HEK293 (cell line): ENCODE measurements at regions not wholly inside any gene's neighbourhood (a gene's known extent, or its start where the extent isn't known, plus 50 kb on each side); places are given as distances from the start of the nearest gene placed in this dataset.

Experiments used
- CTCF ChIA-PET: fragments of 350-600 bp; formaldehyde crosslinking; extraction: SDS; loops from one replicate; lab custom pipeline; 2021; ENCODE audit warnings: antibody characterized with exemption; lab: Yijun Ruan, JAX
- POLR2A ChIA-PET: fragments of 300-600 bp; formaldehyde crosslinking; extraction: SDS; loops from one replicate; lab custom pipeline; 2020; ENCODE audit warnings: antibody characterized with exemption, inconsistent platforms; lab: Yijun Ruan, JAX
- H3K27ac ChIP-seq: fragments of 200-500 bp; sonication (Bioruptor generic); 2 replicates; pipeline ENCODE4 v1.5.1; 2014; ENCODE audit warnings: low read depth, low read length, control low read depth, inconsistent platforms; ENCODE audit errors: extremely low read depth
- H3K36me3 ChIP-seq, 2 experiments: fragments of 200-500 bp in 1 of 2; sonication (Bioruptor generic) in 1 of 2; 1 replicate in 1 of 2; 2 replicates in 1 of 2; pipeline ENCODE4 v1.5.1; 2014 to 2017; ENCODE audit warnings: inconsistent platforms in 2 of 2, low read length in 2 of 2; ENCODE audit not compliant: control insufficient read depth in 2 of 2, insufficient read depth in 1 of 2
- H3K4me1 ChIP-seq: fragments of 200-500 bp; sonication (Bioruptor generic); 2 replicates; pipeline ENCODE4 v1.5.1; 2014; ENCODE audit warnings: mild to moderate bottlenecking, low read length, inconsistent platforms; ENCODE audit not compliant: control insufficient read depth, insufficient read depth
- H3K4me3 ChIP-seq: 2 replicates; pipeline ENCODE4 v1.5.1; 2011; ENCODE audit warnings: low read depth, mild to moderate bottlenecking, control low read depth, low read length, moderate library complexity
- H3K9me3 ChIP-seq: fragments of 200-500 bp; sonication (Bioruptor generic); 2 replicates; pipeline ENCODE4 v1.5.1; 2014; ENCODE audit warnings: low read depth, low read length, inconsistent platforms; ENCODE audit not compliant: control insufficient read depth, insufficient read depth
- KLF1 ChIP-seq: fragments of 450-650 bp; formaldehyde crosslinking; IDR thresholded peaks from 2 replicates; pipeline ENCODE4 v1.5.1; 2016; ENCODE audit warnings: missing biosample characterization, missing genetic modification characterization
- RBAK ChIP-seq: fragments of 450-650 bp; formaldehyde crosslinking; IDR thresholded peaks from 2 replicates; pipeline ENCODE4 v1.5.1; 2016; ENCODE audit warnings: missing biosample characterization, missing genetic modification characterization
- ZEB2 ChIP-seq: fragments of 450-650 bp; formaldehyde crosslinking; IDR thresholded peaks from 2 replicates; pipeline ENCODE4 v1.5.1; 2016; ENCODE audit warnings: missing biosample characterization, missing genetic modification characterization
- ZIC2 ChIP-seq: fragments of 450-650 bp; formaldehyde crosslinking; IDR thresholded peaks from 2 replicates; pipeline ENCODE4 v1.5.1; 2016; ENCODE audit warnings: missing biosample characterization, missing genetic modification characterization
- ZNF211 ChIP-seq: fragments of 450-650 bp; formaldehyde crosslinking; IDR thresholded peaks from 2 replicates; pipeline ENCODE4 v1.5.1; 2016; ENCODE audit warnings: low read depth, missing biosample characterization, missing genetic modification characterization
- ZNF221 ChIP-seq: fragments of 450-650 bp; formaldehyde crosslinking; IDR thresholded peaks from 2 replicates; pipeline ENCODE4 v1.5.1; 2017; ENCODE audit warnings: missing biosample characterization, missing genetic modification characterization, borderline replicate concordance
- ZNF223 ChIP-seq: fragments of 450-650 bp; formaldehyde crosslinking; IDR thresholded peaks from 2 replicates; pipeline ENCODE4 v1.5.1; 2016; ENCODE audit warnings: missing biosample characterization, missing genetic modification characterization
- ZNF248 ChIP-seq: fragments of 450-650 bp; formaldehyde crosslinking; IDR thresholded peaks from 2 replicates; pipeline ENCODE4 v1.5.1; 2017; ENCODE audit warnings: missing biosample characterization, missing genetic modification characterization
- ZNF311 ChIP-seq: fragments of 450-650 bp; formaldehyde crosslinking; IDR thresholded peaks from 2 replicates; pipeline ENCODE4 v1.5.1; 2017; ENCODE audit warnings: missing biosample characterization, missing genetic modification characterization, borderline replicate concordance
- ZNF473 ChIP-seq: fragments of 450-650 bp; formaldehyde crosslinking; IDR thresholded peaks from 2 replicates; pipeline ENCODE4 v1.5.1; 2017; ENCODE audit warnings: missing biosample characterization, missing genetic modification characterization
- ZNF518A ChIP-seq: fragments of 450-650 bp; formaldehyde crosslinking; conservative IDR thresholded peaks from 2 replicates; pipeline ENCODE4 v1.5.1; 2016; ENCODE audit warnings: low read depth, missing biosample characterization, missing genetic modification characterization
- ZNF521 ChIP-seq: fragments of 450-650 bp; formaldehyde crosslinking; IDR thresholded peaks from 2 replicates; pipeline ENCODE4 v1.5.1; 2017; ENCODE audit warnings: missing biosample characterization, mild to moderate bottlenecking, missing genetic modification characterization
- ZNF549 ChIP-seq: fragments of 450-650 bp; IDR thresholded peaks from 2 replicates; pipeline ENCODE4 v1.5.1; 2018; ENCODE audit warnings: missing biosample characterization, missing genetic modification characterization, mild to moderate bottlenecking, inconsistent platforms, moderate library complexity
- ZNF585B ChIP-seq: fragments of 450-650 bp; formaldehyde crosslinking; IDR thresholded peaks from 2 replicates; pipeline ENCODE4 v1.5.1; 2016; ENCODE audit warnings: missing biosample characterization, missing genetic modification characterization
- ZNF610 ChIP-seq: fragments of 450-650 bp; formaldehyde crosslinking; IDR thresholded peaks from 2 replicates; pipeline ENCODE4 v1.5.1; 2016; ENCODE audit warnings: missing biosample characterization, missing genetic modification characterization, borderline replicate concordance
- ZNF677 ChIP-seq: fragments of 450-650 bp; IDR thresholded peaks from 2 replicates; pipeline ENCODE4 v1.5.0; 2018; ENCODE audit warnings: missing biosample characterization, mild to moderate bottlenecking, missing genetic modification characterization, moderate library complexity
- ZNF792 ChIP-seq: fragments of 450-650 bp; formaldehyde crosslinking; IDR thresholded peaks from 2 replicates; pipeline ENCODE4 v1.5.1; 2016; ENCODE audit warnings: missing biosample characterization, missing genetic modification characterization
- ZNF830 ChIP-seq: fragments of 450-650 bp; IDR thresholded peaks from 2 replicates; pipeline ENCODE4 v1.5.0; 2018; ENCODE audit warnings: missing biosample characterization, missing genetic modification characterization, low read depth, mild to moderate bottlenecking, moderate library complexity
- TF ChIP-seq, protein P1 (sequence below): fragments of 450-650 bp; formaldehyde crosslinking; IDR thresholded peaks from 2 replicates; pipeline ENCODE4; 2016; ENCODE audit warnings: missing biosample characterization, missing genetic modification characterization
- TF ChIP-seq, protein P2 (sequence below): fragments of 450-650 bp; formaldehyde crosslinking; IDR thresholded peaks from 2 replicates; pipeline ENCODE4 v1.5.1; 2017; ENCODE audit warnings: missing biosample characterization, missing genetic modification characterization
- TF ChIP-seq, protein P3 (sequence below): fragments of 450-650 bp; formaldehyde crosslinking; IDR thresholded peaks from 2 replicates; pipeline ENCODE4 v1.5.1; 2016; ENCODE audit warnings: missing biosample characterization, missing genetic modification characterization
- TF ChIP-seq, protein P4 (sequence below): fragments of 450-650 bp; formaldehyde crosslinking; IDR thresholded peaks from 2 replicates; pipeline ENCODE4 v1.5.1; 2016; ENCODE audit warnings: missing biosample characterization, missing genetic modification characterization, low read depth
- TF ChIP-seq, protein P5 (sequence below): fragments of 450-650 bp; formaldehyde crosslinking; IDR thresholded peaks from 2 replicates; pipeline ENCODE4 v1.5.1; 2016; ENCODE audit warnings: missing biosample characterization, missing genetic modification characterization

DNA sequence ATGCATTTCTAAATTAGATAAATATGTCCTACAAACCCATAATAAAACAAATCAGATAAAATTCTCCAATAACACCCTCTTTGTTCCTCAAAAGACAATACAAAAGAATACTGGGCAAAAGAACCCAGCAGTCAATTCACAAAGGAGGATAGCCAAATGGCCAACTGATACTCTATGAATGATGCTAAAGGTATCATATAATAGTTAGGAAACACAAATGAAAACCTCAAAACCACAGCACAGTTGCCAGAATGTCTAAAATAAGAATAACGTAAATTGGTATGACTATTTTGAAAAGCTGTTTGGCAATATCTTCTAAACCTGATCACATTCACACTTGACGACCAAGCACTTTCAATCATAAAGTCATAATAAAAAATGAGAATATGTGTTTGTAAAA lies 315.4 kb downstream of the CDH7 start:
- CTCF ChIA-PET, result interaction anchor here (0.6 to 0.7 kb wide), 2 partner anchors 129 to 1120 kb away, joined by 4 read pairs; no protein-coding TSS in a partner anchor
- H3K27ac ChIP-seq, result no peak overlapping the region
- no peak overlapping the region for H3K4me3 ChIP-seq
- POLR2A ChIA-PET, result no interaction called here
- H3K9me3 ChIP-seq, result no peaks in the 10 kb centered on the region
- no peaks in the 10 kb centered on the region for H3K36me3 ChIP-seq
- no peaks in the 10 kb centered on the region for H3K4me1 ChIP-seq
- TF ChIP-seq ZNF585B (tag by site-specific recombination), result no peak
- TF ChIP-seq KLF1 (tag by site-specific recombination), result no peak
- no peak for TF ChIP-seq ZNF211 (tag by site-specific recombination)
- TF ChIP-seq, protein P1, sequence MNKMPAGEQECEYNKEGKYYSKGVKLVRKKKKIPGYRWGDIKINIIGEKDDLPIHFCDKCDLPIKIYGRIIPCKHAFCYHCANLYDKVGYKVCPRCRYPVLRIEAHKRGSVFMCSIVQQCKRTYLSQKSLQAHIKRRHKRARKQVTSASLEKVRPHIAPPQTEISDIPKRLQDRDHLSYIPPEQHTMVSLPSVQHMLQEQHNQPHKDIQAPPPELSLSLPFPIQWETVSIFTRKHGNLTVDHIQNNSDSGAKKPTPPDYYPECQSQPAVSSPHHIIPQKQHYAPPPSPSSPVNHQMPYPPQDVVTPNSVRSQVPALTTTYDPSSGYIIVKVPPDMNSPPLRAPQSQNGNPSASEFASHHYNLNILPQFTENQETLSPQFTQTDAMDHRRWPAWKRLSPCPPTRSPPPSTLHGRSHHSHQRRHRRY (tag by site-specific recombination), result no peak
- no peak for TF ChIP-seq ZNF549
- TF ChIP-seq ZNF518A, result no peak
- TF ChIP-seq ZNF521, result no peak
- TF ChIP-seq RBAK (tag by site-specific recombination), result no peak
- TF ChIP-seq, protein P2, sequence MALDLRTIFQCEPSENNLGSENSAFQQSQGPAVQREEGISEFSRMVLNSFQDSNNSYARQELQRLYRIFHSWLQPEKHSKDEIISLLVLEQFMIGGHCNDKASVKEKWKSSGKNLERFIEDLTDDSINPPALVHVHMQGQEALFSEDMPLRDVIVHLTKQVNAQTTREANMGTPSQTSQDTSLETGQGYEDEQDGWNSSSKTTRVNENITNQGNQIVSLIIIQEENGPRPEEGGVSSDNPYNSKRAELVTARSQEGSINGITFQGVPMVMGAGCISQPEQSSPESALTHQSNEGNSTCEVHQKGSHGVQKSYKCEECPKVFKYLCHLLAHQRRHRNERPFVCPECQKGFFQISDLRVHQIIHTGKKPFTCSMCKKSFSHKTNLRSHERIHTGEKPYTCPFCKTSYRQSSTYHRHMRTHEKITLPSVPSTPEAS (tag by site-specific recombination), result no peak
- TF ChIP-seq, protein P3, sequence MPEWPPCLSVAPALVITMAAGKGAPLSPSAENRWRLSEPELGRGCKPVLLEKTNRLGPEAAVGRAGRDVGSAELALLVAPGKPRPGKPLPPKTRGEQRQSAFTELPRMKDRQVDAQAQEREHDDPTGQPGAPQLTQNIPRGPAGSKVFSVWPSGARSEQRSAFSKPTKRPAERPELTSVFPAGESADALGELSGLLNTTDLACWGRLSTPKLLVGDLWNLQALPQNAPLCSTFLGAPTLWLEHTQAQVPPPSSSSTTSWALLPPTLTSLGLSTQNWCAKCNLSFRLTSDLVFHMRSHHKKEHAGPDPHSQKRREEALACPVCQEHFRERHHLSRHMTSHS (tag by site-specific recombination), result no peak
- TF ChIP-seq ZNF610 (tag by site-specific recombination), result no peak
- TF ChIP-seq ZIC2 (tag by site-specific recombination), result no peak
- TF ChIP-seq, protein P4, sequence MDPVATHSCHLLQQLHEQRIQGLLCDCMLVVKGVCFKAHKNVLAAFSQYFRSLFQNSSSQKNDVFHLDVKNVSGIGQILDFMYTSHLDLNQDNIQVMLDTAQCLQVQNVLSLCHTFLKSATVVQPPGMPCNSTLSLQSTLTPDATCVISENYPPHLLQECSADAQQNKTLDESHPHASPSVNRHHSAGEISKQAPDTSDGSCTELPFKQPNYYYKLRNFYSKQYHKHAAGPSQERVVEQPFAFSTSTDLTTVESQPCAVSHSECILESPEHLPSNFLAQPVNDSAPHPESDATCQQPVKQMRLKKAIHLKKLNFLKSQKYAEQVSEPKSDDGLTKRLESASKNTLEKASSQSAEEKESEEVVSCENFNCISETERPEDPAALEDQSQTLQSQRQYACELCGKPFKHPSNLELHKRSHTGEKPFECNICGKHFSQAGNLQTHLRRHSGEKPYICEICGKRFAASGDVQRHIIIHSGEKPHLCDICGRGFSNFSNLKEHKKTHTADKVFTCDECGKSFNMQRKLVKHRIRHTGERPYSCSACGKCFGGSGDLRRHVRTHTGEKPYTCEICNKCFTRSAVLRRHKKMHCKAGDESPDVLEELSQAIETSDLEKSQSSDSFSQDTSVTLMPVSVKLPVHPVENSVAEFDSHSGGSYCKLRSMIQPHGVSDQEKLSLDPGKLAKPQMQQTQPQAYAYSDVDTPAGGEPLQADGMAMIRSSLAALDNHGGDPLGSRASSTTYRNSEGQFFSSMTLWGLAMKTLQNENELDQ (tag by site-specific recombination), result no peak

DNA sequence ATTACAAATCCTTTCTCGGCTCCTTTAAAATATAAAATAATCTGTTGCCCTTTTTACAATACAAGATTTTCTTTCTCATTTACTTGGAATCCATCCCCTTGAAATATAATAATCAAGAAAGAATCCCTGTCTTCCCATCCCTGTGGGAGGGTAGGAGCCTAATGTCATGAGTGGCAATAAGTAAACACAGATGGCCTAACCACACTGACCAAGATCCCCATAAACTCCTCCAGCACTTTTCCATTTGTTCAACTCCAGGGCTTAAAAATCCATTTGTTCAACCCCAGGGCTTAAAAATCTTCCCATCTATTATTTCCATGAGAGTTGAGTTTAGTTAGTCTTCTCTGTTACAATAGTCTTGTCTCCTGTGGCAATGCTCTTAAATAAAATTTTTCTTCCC lies 297.6 kb downstream of the CDH7 start:
- Histone ChIP-seq H3K4me3 (no peak overlapping the region), H3K27ac (no peak overlapping the region), H3K36me3 (no peaks in the 10 kb centered on the region), H3K9me3 (no peaks in the 10 kb centered on the region), H3K4me1 (no peaks in the 10 kb centered on the region)
- ChIA-PET CTCF (no interaction called here), POLR2A (no interaction called here)
- TF ChIP-seq ZNF792 (tag by site-specific recombination) (no peak), ZNF311 (no peak), ZNF223 (tag by site-specific recombination) (no peak), ZNF248 (tag by site-specific recombination) (no peak), ZNF473 (no peak), ZNF677 (tag by site-specific recombination) (no peak), ZNF221 (tag by site-specific recombination) (no peak), ZNF830 (tag by site-specific recombination) (no peak), KLF1 (tag by site-specific recombination) (no peak), ZIC2 (tag by site-specific recombination) (no peak), ZEB2 (no peak)
- TF ChIP-seq, protein P5, sequence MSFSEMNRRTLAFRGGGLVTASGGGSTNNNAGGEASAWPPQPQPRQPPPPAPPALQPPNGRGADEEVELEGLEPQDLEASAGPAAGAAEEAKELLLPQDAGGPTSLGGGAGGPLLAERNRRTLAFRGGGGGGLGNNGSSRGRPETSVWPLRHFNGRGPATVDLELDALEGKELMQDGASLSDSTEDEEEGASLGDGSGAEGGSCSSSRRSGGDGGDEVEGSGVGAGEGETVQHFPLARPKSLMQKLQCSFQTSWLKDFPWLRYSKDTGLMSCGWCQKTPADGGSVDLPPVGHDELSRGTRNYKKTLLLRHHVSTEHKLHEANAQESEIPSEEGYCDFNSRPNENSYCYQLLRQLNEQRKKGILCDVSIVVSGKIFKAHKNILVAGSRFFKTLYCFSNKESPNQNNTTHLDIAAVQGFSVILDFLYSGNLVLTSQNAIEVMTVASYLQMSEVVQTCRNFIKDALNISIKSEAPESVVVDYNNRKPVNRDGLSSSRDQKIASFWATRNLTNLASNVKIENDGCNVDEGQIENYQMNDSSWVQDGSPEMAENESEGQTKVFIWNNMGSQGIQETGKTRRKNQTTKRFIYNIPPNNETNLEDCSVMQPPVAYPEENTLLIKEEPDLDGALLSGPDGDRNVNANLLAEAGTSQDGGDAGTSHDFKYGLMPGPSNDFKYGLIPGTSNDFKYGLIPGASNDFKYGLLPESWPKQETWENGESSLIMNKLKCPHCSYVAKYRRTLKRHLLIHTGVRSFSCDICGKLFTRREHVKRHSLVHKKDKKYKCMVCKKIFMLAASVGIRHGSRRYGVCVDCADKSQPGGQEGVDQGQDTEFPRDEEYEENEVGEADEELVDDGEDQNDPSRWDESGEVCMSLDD (tag by site-specific recombination), result no peak
